Muscle of arm (tissue), 1 donor: ENCODE measurements at regions not wholly inside any gene's neighbourhood (a gene's known extent, or its start where the extent isn't known, plus 50 kb on each side); places are given as distances from the start of the nearest gene placed in this dataset.

Source experiments
- DNase-seq: peaks from one replicate; pipeline ENCODE4 v3.0.0-alpha.2; 2013

DNA sequence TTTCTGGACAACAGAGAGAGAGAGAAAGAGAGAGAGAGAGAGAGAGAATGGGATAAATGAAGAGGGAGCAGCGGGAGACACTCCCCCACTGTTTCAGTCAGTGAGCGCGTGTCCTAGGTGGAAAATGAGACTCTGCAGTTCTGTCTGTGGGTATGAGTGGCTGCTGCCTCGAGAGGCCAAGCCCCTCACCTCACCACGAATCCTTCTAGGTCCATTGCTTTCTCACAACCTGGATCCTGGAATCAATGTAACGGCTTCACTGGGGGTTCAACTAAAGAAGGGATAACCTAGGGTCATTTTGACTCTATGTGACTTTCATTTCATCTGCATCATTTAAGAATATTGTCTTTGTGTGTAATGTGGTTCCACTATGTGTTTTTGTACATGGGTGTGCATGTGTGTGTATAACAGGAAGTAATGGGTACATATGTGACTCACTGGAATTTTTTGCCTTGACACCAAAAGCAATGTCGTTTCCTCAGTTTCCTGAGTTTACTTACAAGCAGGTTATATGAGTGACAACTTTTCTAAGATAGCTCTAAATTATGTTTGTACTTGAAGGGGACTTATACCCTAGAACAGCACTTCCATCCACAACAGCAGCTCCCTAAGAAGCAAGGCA lies 221.4 kb upstream of the TRIB2 start:
- DNase-seq, result no peak

GRCh38 chr2:12498286-12498685 lies 218.4 kb upstream of the TRIB2 start:
- no peak for DNase-seq

- DNase-seq, result no peak
Measured at GRCh38 chr2:12498704-12499103, 218.0 kb upstream of the TRIB2 start.

DNA sequence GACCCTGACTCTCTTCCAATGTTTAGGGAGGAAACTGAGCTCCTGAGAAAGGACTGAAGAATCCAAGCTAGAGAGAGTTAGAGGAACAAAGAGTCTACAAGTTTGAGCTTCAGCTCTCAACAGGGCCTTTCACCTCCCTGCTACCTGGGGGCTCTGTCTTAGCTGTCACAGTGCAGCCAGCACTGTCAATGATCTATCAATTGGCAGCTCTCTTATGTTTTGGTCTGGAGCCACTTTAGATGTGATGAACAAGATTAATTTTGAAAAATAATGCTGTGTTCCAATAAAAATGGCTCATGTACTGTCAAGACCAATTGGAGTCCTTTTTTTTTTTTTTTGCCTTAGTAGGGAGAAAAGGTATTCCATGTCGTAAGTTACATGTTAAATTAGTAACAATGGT lies 215.8 kb upstream of the TRIB2 start:
- DNase-seq, result no peak

GRCh38 chr2:12501469-12502158 lies 215.1 kb upstream of the TRIB2 start:
- DNase-seq, result no peak

- no peak for DNase-seq
Measured at GRCh38 chr2:12502759-12503158, 214.0 kb upstream of the TRIB2 start.

- DNase-seq, result no peak
Measured at GRCh38 chr2:12504443-12504842, 212.3 kb upstream of the TRIB2 start.

DNA sequence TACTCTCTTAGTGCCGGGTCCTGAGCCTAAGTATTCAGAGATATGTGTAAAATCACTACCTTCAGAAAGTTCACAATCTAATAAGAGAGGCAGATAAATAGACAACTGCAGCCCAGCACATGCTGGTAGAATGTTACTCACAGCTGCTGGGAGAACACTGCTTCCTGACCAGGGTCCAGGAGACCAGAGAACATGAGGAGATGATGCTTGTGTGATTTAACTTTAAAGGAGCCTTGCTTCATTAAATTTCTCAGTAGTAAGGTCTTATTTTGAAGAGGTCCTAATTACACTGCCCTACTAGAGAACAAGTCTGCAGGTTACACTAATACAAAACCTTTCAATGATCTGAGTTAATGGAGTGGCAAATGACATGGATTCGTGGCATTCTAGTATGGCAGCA lies 209.9 kb upstream of the TRIB2 start:
- no peak for DNase-seq

GRCh38 chr2:12507295-12507694 lies 209.4 kb upstream of the TRIB2 start:
- DNase-seq, result no peak

DNA sequence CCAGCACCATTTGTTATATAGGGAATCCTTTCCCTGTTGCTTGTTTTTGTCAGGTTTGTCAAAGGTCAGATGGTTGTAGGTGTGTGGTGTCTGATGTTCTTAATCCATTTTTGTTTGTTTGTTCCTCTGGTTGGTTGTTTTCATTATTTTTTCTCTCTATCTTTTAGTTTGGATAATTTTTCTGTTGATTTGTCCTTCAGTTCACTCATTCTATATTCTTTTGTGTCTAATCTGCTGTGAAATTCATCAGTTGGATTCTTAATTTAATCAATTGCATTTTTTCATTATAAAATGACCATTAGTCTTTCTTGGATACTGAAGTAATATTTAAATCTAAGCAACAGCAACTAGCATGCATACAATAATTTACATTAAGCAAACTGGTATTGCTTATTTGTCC lies 206.7 kb upstream of the TRIB2 start:
- no peak for DNase-seq

GRCh38 chr2:12513339-12513738 lies 203.4 kb upstream of the TRIB2 start:
- no peak for DNase-seq

DNA sequence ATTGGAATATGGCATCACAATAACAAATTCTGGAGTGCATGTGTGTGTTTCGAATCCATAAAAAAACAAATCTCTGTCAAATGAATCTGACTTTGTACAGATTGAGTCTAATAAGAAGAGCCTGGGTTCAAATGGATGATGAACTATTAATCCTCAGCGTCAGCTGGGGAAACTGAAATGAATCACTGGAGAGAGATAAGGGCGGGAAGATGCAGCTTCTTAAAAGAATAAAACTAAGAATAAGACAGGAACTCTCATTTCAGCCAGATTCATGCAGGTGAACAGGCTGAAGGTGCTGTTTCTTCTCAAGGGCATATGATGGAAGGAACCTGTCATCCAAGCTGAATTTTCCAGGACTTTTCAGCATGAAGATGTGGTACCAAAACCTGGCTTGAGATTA lies 202.6 kb upstream of the TRIB2 start:
- no peak for DNase-seq

- no peak for DNase-seq
Measured at GRCh38 chr2:12514631-12515437, 201.9 kb upstream of the TRIB2 start.

- no peak for DNase-seq
Measured at GRCh38 chr2:12515871-12516270, 200.9 kb upstream of the TRIB2 start.

- no peak for DNase-seq
Measured at GRCh38 chr2:12533337-12534005, 183.3 kb upstream of the TRIB2 start.

DNA sequence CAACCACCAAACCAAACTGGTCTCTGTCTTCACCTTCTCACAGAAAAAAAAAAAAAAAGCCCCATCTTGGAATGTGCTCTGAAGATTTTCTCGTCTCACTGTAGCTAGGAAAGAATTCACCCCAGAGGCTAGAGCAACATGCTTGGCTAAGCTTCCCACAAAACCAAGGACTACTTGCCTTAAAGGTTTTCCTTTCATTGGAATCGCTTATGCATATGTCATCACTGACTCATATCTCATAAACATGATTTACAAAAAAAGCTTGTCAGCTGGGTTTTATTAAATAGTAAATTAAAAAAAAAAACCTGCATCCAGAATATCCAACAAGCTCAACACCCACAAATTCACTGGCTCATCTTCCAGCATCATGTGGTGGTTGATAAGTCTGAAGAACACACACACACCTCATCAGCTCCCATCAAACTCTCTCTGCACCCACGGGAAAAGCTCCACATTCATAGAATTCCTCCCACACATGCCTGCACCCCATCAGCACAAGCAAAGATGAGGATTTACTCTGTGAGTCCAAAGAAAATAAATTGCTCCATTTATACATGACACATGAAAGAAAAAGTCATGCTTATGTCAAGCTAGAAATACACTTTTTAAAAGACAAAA lies 182.0 kb upstream of the TRIB2 start:
- peak; percentile 31 for DNase-seq

- DNase-seq, result no peak
Measured at GRCh38 chr2:12536976-12537375, 179.8 kb upstream of the TRIB2 start.

DNA sequence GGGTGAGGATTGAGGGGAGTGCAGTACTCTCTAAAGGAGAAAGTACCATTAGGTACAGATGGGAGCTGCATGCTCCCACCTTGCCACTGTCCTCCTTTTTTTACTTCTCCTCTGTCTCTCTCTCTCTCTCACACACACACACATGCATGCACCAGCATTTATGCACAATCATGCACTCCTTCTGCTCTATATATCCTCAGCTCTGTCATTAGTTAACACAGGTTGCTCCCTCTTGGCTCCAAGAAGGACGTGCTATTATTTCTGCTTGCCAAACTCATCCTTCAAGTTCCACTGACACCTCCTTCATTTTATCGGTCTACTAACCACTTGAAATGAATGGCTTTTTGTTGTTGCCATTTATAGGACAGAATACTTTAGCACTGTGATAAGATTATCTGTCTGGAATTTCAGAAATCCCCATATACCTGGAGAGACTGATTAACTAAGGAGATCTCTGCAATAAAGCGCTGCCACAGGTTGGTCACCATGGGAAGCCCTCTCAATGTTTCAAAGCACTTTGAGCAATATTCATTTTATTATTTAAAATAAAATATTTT lies 178.5 kb upstream of the TRIB2 start:
- no peak for DNase-seq

- DNase-seq, result no peak
Measured at GRCh38 chr2:12539336-12539735, 177.4 kb upstream of the TRIB2 start.

GRCh38 chr2:12539776-12540562 lies 176.8 kb upstream of the TRIB2 start:
- DNase-seq, result peak; percentile 24
